ENCODE measurements at regions not wholly inside any gene's neighbourhood (a gene's known extent, or its start where the extent isn't known, plus 50 kb on each side); places are given as distances from the start of the nearest gene placed in this dataset.

GRCh38 chr6:23940466-23940865, 185.5 kb upstream of the NRSN1 start:
- no peaks in the 10 kb centered on the region for H3K9me3 Mint-ChIP-seq (ENCODE audit: unreplicated experiment)
- no peak overlapping the region for H3K4me3 Mint-ChIP-seq (ENCODE audit: unreplicated experiment)
- TF ChIP-seq CTCF (IDR thresholded peaks at IDR 0.05; ENCODE audit: partially characterized antibody, unreplicated experiment), result no peak
- no peaks in the 10 kb centered on the region for H3K27me3 Mint-ChIP-seq (ENCODE audit: unreplicated experiment)
- no peaks in the 10 kb centered on the region for H3K36me3 Mint-ChIP-seq (ENCODE audit: unreplicated experiment)
- H3K4me1 Mint-ChIP-seq (ENCODE audit: low read depth, unreplicated experiment), result no peaks in the 10 kb centered on the region
- DNase-seq, result no peak
- H3K27ac Mint-ChIP-seq (ENCODE audit: unreplicated experiment), result no peak overlapping the region

- Mint-ChIP-seq H3K9me3 (ENCODE audit: unreplicated experiment) (no peaks in the 10 kb centered on the region), H3K4me1 (ENCODE audit: low read depth, unreplicated experiment) (peaks cover 3% of the 10 kb centered on the region), H3K36me3 (ENCODE audit: unreplicated experiment) (no peaks in the 10 kb centered on the region), H3K4me3 (ENCODE audit: unreplicated experiment) (no peak overlapping the region), H3K27me3 (ENCODE audit: unreplicated experiment) (no peaks in the 10 kb centered on the region), H3K27ac (ENCODE audit: unreplicated experiment) (no peak overlapping the region)
- DNase-seq, result no peak
- TF ChIP-seq CTCF (IDR thresholded peaks at IDR 0.05; ENCODE audit: partially characterized antibody, unreplicated experiment), result no peak
Observed at GRCh38 chr6:23951691-23952090, 174.3 kb upstream of the NRSN1 start.

GRCh38 chr6:23952245-23952644, 173.8 kb upstream of the NRSN1 start:
- H3K4me3 Mint-ChIP-seq (ENCODE audit: unreplicated experiment), result no peak overlapping the region
- no peak for DNase-seq
- no peak overlapping the region for H3K27ac Mint-ChIP-seq (ENCODE audit: unreplicated experiment)
- no peaks in the 10 kb centered on the region for H3K9me3 Mint-ChIP-seq (ENCODE audit: unreplicated experiment)
- no peak for TF ChIP-seq CTCF (IDR thresholded peaks at IDR 0.05; ENCODE audit: partially characterized antibody, unreplicated experiment)
- H3K36me3 Mint-ChIP-seq (ENCODE audit: unreplicated experiment), result no peaks in the 10 kb centered on the region
- H3K27me3 Mint-ChIP-seq (ENCODE audit: unreplicated experiment), result no peaks in the 10 kb centered on the region
- H3K4me1 Mint-ChIP-seq (ENCODE audit: low read depth, unreplicated experiment), result peaks cover 3% of the 10 kb centered on the region

- H3K4me3 Mint-ChIP-seq (ENCODE audit: unreplicated experiment), result no peak overlapping the region
- H3K27ac Mint-ChIP-seq (ENCODE audit: unreplicated experiment), result no peak overlapping the region
- TF ChIP-seq CTCF (IDR thresholded peaks at IDR 0.05; ENCODE audit: partially characterized antibody, unreplicated experiment), result no peak
- H3K36me3 Mint-ChIP-seq (ENCODE audit: unreplicated experiment), result no peaks in the 10 kb centered on the region
- H3K4me1 Mint-ChIP-seq (ENCODE audit: low read depth, unreplicated experiment), result peaks cover 3% of the 10 kb centered on the region
- H3K9me3 Mint-ChIP-seq (ENCODE audit: unreplicated experiment), result no peaks in the 10 kb centered on the region
- no peak for DNase-seq
- no peaks in the 10 kb centered on the region for H3K27me3 Mint-ChIP-seq (ENCODE audit: unreplicated experiment)
Observed at GRCh38 chr6:23953976-23954375, 172.0 kb upstream of the NRSN1 start.

- TF ChIP-seq CTCF (IDR thresholded peaks at IDR 0.05; ENCODE audit: partially characterized antibody, unreplicated experiment), result no peak
- Mint-ChIP-seq H3K4me3 (ENCODE audit: unreplicated experiment) (no peak overlapping the region), H3K27me3 (ENCODE audit: unreplicated experiment) (no peaks in the 10 kb centered on the region), H3K36me3 (ENCODE audit: unreplicated experiment) (no peaks in the 10 kb centered on the region), H3K27ac (ENCODE audit: unreplicated experiment) (no peak overlapping the region), H3K9me3 (ENCODE audit: unreplicated experiment) (no peaks in the 10 kb centered on the region), H3K4me1 (ENCODE audit: low read depth, unreplicated experiment) (no peaks in the 10 kb centered on the region)
- DNase-seq, result no peak
Observed at GRCh38 chr6:23957017-23957416, 169.0 kb upstream of the NRSN1 start.
